Endodermal cell (in vitro differentiated cells): ENCODE measurements at regions not wholly inside any gene's neighbourhood (a gene's known extent, or its start where the extent isn't known, plus 50 kb on each side); places are given as distances from the start of the nearest gene placed in this dataset.

Experiments used
- DNase-seq: peaks from one replicate; pipeline ENCODE4 v3.0.0-alpha.2; 2017
- H3K27ac ChIP-seq: 2 replicates; pipeline ENCODE4 v1.5.1; 2013; ENCODE audit warnings: mild to moderate bottlenecking, low read depth, low read length, moderate library complexity
- H3K27me3 ChIP-seq: 2 replicates; pipeline ENCODE4 v1.6.1; 2013; ENCODE audit warnings: mild to moderate bottlenecking, low read length, moderate library complexity; ENCODE audit not compliant: insufficient read depth, control insufficient read depth, poor library complexity, severe bottlenecking
- H3K36me3 ChIP-seq: 2 replicates; pipeline ENCODE4 v1.7.0; 2013; ENCODE audit warnings: mild to moderate bottlenecking, low read length, moderate library complexity; ENCODE audit not compliant: control insufficient read depth, insufficient read depth
- H3K4me1 ChIP-seq: one replicate; pipeline ENCODE4 v1.7.0; 2013; ENCODE audit warnings: low read length; ENCODE audit not compliant: control insufficient read depth, insufficient read depth
- H3K4me3 ChIP-seq: 2 replicates; pipeline ENCODE4 v1.5.1; 2013; ENCODE audit warnings: mild to moderate bottlenecking, low read length, moderate library complexity
- H3K9ac ChIP-seq: 2 replicates; pipeline ENCODE4 v1.6.1; 2013; ENCODE audit warnings: mild to moderate bottlenecking, low read length, moderate library complexity; ENCODE audit not compliant: poor library complexity, severe bottlenecking; ENCODE audit errors: extremely low read depth
- H3K9me3 ChIP-seq: 2 replicates; pipeline ENCODE4 v1.6.1; 2013; ENCODE audit warnings: mild to moderate bottlenecking, low read length, moderate library complexity; ENCODE audit not compliant: control insufficient read depth
- H3K27ac Mint-ChIP-seq: 2 replicates; pipeline ENCODE4 v1.8.0; 2020; ENCODE audit warnings: mixed read lengths
- H3K27me3 Mint-ChIP-seq: 2 replicates; pipeline ENCODE4 v1.8.0; 2021; ENCODE audit warnings: mild to moderate bottlenecking, mixed read lengths; ENCODE audit not compliant: insufficient read depth
- H3K36me3 Mint-ChIP-seq: 2 replicates; pipeline ENCODE4 v1.8.0; 2020; ENCODE audit warnings: low read depth, mixed read lengths
- H3K4me1 Mint-ChIP-seq: 2 replicates; pipeline ENCODE4 v1.8.0; 2020; ENCODE audit warnings: mixed read lengths
- H3K4me3 Mint-ChIP-seq: 2 replicates; pipeline ENCODE4 v1.8.0; 2020; ENCODE audit warnings: mild to moderate bottlenecking, moderate library complexity, mixed read lengths
- H3K9me3 Mint-ChIP-seq: 2 replicates; pipeline ENCODE4 v1.8.0; 2020; ENCODE audit warnings: mild to moderate bottlenecking, mixed read lengths
- CTCF ChIP-seq: fragments of 200-600 bp; sonication (generic); conservative IDR thresholded peaks from 2 replicates; pipeline ENCODE4 v1.5.0; 2021; ENCODE audit warnings: antibody characterized with exemption, mild to moderate bottlenecking
- WGBS, 2 experiments: methylation state at CpG; one replicate each; pipeline versions ENCODE4 v1.1.5 to v1.1.7; 2013; ENCODE audit warnings: missing lambda C conversion rate in 2 of 2, mixed read lengths in 1 of 2; ENCODE audit not compliant: insufficient coverage in 1 of 2, insufficient read length in 1 of 2; 5-methylcytosine and 5-hydroxymethylcytosine counted together

- H3K4me3 ChIP-seq, result no peak overlapping the region
- H3K27me3 ChIP-seq, result no peaks in the 10 kb centered on the region
- no peak overlapping the region for H3K27ac ChIP-seq
- no peaks in the 10 kb centered on the region for H3K4me1 ChIP-seq
- Mint-ChIP-seq H3K27ac (no peak overlapping the region), H3K9me3 (no peaks in the 10 kb centered on the region), H3K36me3 (no peaks in the 10 kb centered on the region), H3K4me1 (peaks cover 6% of the 10 kb centered on the region), H3K27me3 (no peaks in the 10 kb centered on the region), H3K4me3 (no peak overlapping the region)
- DNase-seq, result no peak
- no peak overlapping the region for H3K9ac ChIP-seq
- no peaks in the 10 kb centered on the region for H3K9me3 ChIP-seq
- no peak for TF ChIP-seq CTCF
- no peaks in the 10 kb centered on the region for H3K36me3 ChIP-seq
- WGBS, 2 experiments, result 89 to 100% methylated on average over 2 to 6 of the region's 7 CpGs
Observed at GRCh38 chrX:93420525-93421082, 252.8 kb downstream of the NAP1L3 start.

- no peaks in the 10 kb centered on the region for H3K36me3 Mint-ChIP-seq
- H3K27ac Mint-ChIP-seq, result no peak overlapping the region
- H3K4me1 Mint-ChIP-seq, result peaks cover 6% of the 10 kb centered on the region
Observed at GRCh38 chrX:93420090-93420489, 253.3 kb downstream of the NAP1L3 start.

GRCh38 chrX:93419642-93420041 lies 253.7 kb downstream of the NAP1L3 start:
- no peaks in the 10 kb centered on the region for H3K9me3 ChIP-seq
- Mint-ChIP-seq H3K27me3 (no peaks in the 10 kb centered on the region), H3K4me3 (no peak overlapping the region), H3K4me1 (peaks cover 6% of the 10 kb centered on the region), H3K9me3 (no peaks in the 10 kb centered on the region), H3K36me3 (no peaks in the 10 kb centered on the region), H3K27ac (no peak overlapping the region)
- no peak for DNase-seq
- no peak overlapping the region for H3K9ac ChIP-seq
- no peak for TF ChIP-seq CTCF
- H3K36me3 ChIP-seq, result no peaks in the 10 kb centered on the region
- H3K27ac ChIP-seq, result no peak overlapping the region
- WGBS, 2 experiments, result 100% methylated on average over 1 of the region's 1 CpG; no CpG with 5 or more reads in 1 of the 2 experiments
- no peak overlapping the region for H3K4me3 ChIP-seq
- H3K27me3 ChIP-seq, result no peaks in the 10 kb centered on the region
- no peaks in the 10 kb centered on the region for H3K4me1 ChIP-seq

More at GRCh38 chrX:93420090-93420489, 253.3 kb downstream of the NAP1L3 start:
- no peak for DNase-seq
- H3K27me3 ChIP-seq, result no peaks in the 10 kb centered on the region
- H3K4me1 ChIP-seq, result no peaks in the 10 kb centered on the region
- H3K36me3 ChIP-seq, result no peaks in the 10 kb centered on the region
- Mint-ChIP-seq H3K9me3 (no peaks in the 10 kb centered on the region), H3K27me3 (no peaks in the 10 kb centered on the region), H3K4me3 (no peak overlapping the region)
- H3K27ac ChIP-seq, result no peak overlapping the region
- H3K9ac ChIP-seq, result no peak overlapping the region
- 69% methylated on average over 2 of the region's 2 CpGs; no CpG with 5 or more reads in 1 of the 2 experiments for WGBS, 2 experiments
- no peak for TF ChIP-seq CTCF
- H3K4me3 ChIP-seq, result no peak overlapping the region
- no peaks in the 10 kb centered on the region for H3K9me3 ChIP-seq
